GM23338 (cell line): ENCODE measurements at regions not wholly inside any gene's neighbourhood (a gene's known extent, or its start where the extent isn't known, plus 50 kb on each side); places are given as distances from the start of the nearest gene placed in this dataset.

ENCODE experiments used
- ATAC-seq: fragments of 200-7000 bp; cut with Tn5 transposase; 3 replicates; pipeline ENCODE4 v1.9.1; 2020
- DNase-seq: peaks from one replicate; pipeline ENCODE4 v3.0.0-alpha.2; 2015; ENCODE audit warnings: low spot score
- H2AFZ ChIP-seq: fragments of 200-600 bp; sonication (generic); 2 replicates; pipeline ENCODE4 v1.8.0; 2016; ENCODE audit warnings: antibody characterized with exemption, mild to moderate bottlenecking, moderate library complexity
- H3F3A ChIP-seq: fragments of 200-600 bp; sonication (generic); replicated peaks from 2 replicates; pipeline ENCODE4 v1.8.0; 2017; ENCODE audit warnings: antibody characterized with exemption, mixed run types, low read depth
- H3K27ac ChIP-seq: fragments of 200-600 bp; sonication (generic); 2 replicates; pipeline ENCODE4 v1.6.1; 2016; ENCODE audit warnings: low read depth
- H3K27me3 ChIP-seq: fragments of 200-600 bp; sonication (generic); 2 replicates; pipeline ENCODE4 v1.8.0; 2016; ENCODE audit warnings: mild to moderate bottlenecking, mixed run types, moderate library complexity; ENCODE audit not compliant: insufficient read depth
- H3K36me3 ChIP-seq: fragments of 200-600 bp; sonication (generic); 2 replicates; pipeline ENCODE4 v1.8.0; 2016; ENCODE audit warnings: mild to moderate bottlenecking; ENCODE audit not compliant: insufficient read depth
- H3K4me1 ChIP-seq: fragments of 200-600 bp; sonication (generic); 2 replicates; pipeline ENCODE4 v1.8.0; 2016; ENCODE audit warnings: mild to moderate bottlenecking, moderate library complexity; ENCODE audit not compliant: insufficient read depth
- H3K4me2 ChIP-seq: fragments of 200-600 bp; sonication (generic); 2 replicates; pipeline ENCODE4 v1.7.1; 2017; ENCODE audit warnings: mixed run types
- H3K4me3 ChIP-seq: fragments of 200-600 bp; sonication (generic); 2 replicates; pipeline ENCODE4 v1.6.1; 2016; ENCODE audit warnings: mixed run types
- H3K79me2 ChIP-seq: fragments of 200-600 bp; sonication (generic); replicated peaks from 2 replicates; pipeline ENCODE4 v1.8.0; 2017; ENCODE audit warnings: mild to moderate bottlenecking; ENCODE audit not compliant: insufficient read depth
- H3K9me2 ChIP-seq: fragments of 200-600 bp; sonication (generic); 2 replicates; pipeline ENCODE4 v1.8.0; 2017; ENCODE audit not compliant: insufficient read depth
- H4K20me1 ChIP-seq: fragments of 200-600 bp; sonication (generic); replicated peaks from 2 replicates; pipeline ENCODE4 v1.8.0; 2017; ENCODE audit warnings: mild to moderate bottlenecking; ENCODE audit not compliant: insufficient read depth
- H3K27ac Mint-ChIP-seq: 2 replicates; pipeline ENCODE4 v1.8.0; 2020; ENCODE audit warnings: inconsistent platforms, mild to moderate bottlenecking, moderate library complexity, mixed read lengths
- H3K27me3 Mint-ChIP-seq: 3 replicates; pipeline ENCODE4 v1.8.0; 2022; ENCODE audit warnings: low read depth, mild to moderate bottlenecking, moderate library complexity, mixed read lengths, inconsistent platforms; ENCODE audit not compliant: insufficient read depth, poor library complexity
- H3K36me3 Mint-ChIP-seq: 3 replicates; pipeline ENCODE4 v1.8.0; 2021; ENCODE audit warnings: low read depth, mild to moderate bottlenecking, inconsistent platforms, moderate library complexity, mixed read lengths
- H3K4me1 Mint-ChIP-seq: 3 replicates; pipeline ENCODE4 v1.8.0; 2020; ENCODE audit warnings: mild to moderate bottlenecking, inconsistent platforms, mixed read lengths
- H3K4me3 Mint-ChIP-seq: 3 replicates; pipeline ENCODE4 v1.8.0; 2021; ENCODE audit warnings: moderate library complexity, mild to moderate bottlenecking, inconsistent platforms, mixed read lengths
- H3K9me3 Mint-ChIP-seq: 3 replicates; pipeline ENCODE4 v1.8.0; 2020; ENCODE audit warnings: moderate library complexity, mild to moderate bottlenecking, inconsistent platforms, mixed read lengths
- CREB1 ChIP-seq: fragments of 250-450 bp; sonication (Bioruptor Pico); IDR thresholded peaks from 2 replicates; pipeline ENCODE4 v1.5.0; 2020; ENCODE audit warnings: low read depth, mild to moderate bottlenecking, moderate library complexity
- CTCF ChIP-seq, 2 experiments: fragments of 200-600 bp in 1 of 2; sonication (generic) in 1 of 2; conservative IDR thresholded peaks; 2 replicates each; pipeline versions ENCODE4 v1.5.1 to v1.6.1; 2016 to 2017; ENCODE audit warnings: antibody characterized with exemption in 2 of 2, low read depth in 2 of 2, mild to moderate bottlenecking in 2 of 2, moderate library complexity in 1 of 2
- EZH2phosphoT487 ChIP-seq: fragments of 200-600 bp; sonication (generic); IDR thresholded peaks from one replicate; pipeline ENCODE4 v1.8.1; 2018; ENCODE audit warnings: antibody characterized with exemption; ENCODE audit not compliant: unreplicated experiment
- JUNB ChIP-seq: IDR thresholded peaks from one replicate; pipeline ENCODE4 v1.6.1; 2016; ENCODE audit warnings: antibody characterized with exemption; ENCODE audit not compliant: unreplicated experiment
- REST ChIP-seq: IDR thresholded peaks from one replicate; pipeline ENCODE4 v1.6.1; 2018; ENCODE audit warnings: antibody characterized with exemption; ENCODE audit not compliant: unreplicated experiment
- STAT1 ChIP-seq: IDR thresholded peaks from one replicate; pipeline ENCODE4 v1.6.1; 2016; ENCODE audit warnings: antibody characterized with exemption; ENCODE audit not compliant: unreplicated experiment
- ZNF114 ChIP-seq: fragments of 250-450 bp; sonication (Bioruptor Pico); IDR thresholded peaks from 2 replicates; pipeline ENCODE4 v1.5.0; 2020; ENCODE audit warnings: mild to moderate bottlenecking, moderate library complexity
- ZNF462 ChIP-seq: fragments of 250-450 bp; sonication (Bioruptor Pico); IDR thresholded peaks from 2 replicates; pipeline ENCODE4 v1.5.0; 2020; ENCODE audit warnings: mild to moderate bottlenecking, moderate library complexity

GRCh38 chr2:236867441-236868260 is 218.0 kb upstream of the COPS8 start (continued):
- TF ChIP-seq REST (no peak), JUNB (no peak), ZNF114 (CRISPR knock-in tag) (no peak), EZH2phosphoT487 (no peak), CTCF (conservative IDR thresholded peaks at IDR 0.05; ENCODE audit: low read depth in 2 of 2) (no peak)

- H3K36me3 Mint-ChIP-seq, result peaks cover 12% of the 10 kb centered on the region; the same call in 2 of the 3 replicates
- DNase-seq, result no peak
- no peak overlapping the region for H3K27ac Mint-ChIP-seq
- Histone ChIP-seq H3K9me2 (peaks cover 9% of the 10 kb centered on the region; the same call in 1 of the 2 replicates), H3K79me2 (no peaks in the 10 kb centered on the region), H3K4me1 (peaks cover 8% of the 10 kb centered on the region; the same call in 1 of the 2 replicates), H3K27ac (no peak overlapping the region), H3F3A (no peaks in the 10 kb centered on the region), H2AFZ (no peak overlapping the region), H3K4me2 (no peak overlapping the region), H3K4me3 (no peak overlapping the region), H3K27me3 (no peaks in the 10 kb centered on the region), H4K20me1 (no peaks in the 10 kb centered on the region), H3K36me3 (no peaks in the 10 kb centered on the region)
- no peak for ATAC-seq
- peaks cover 17% of the 10 kb centered on the region for H3K9me3 Mint-ChIP-seq
- peaks cover 3% of the 10 kb centered on the region for H3K27me3 Mint-ChIP-seq
- no peak overlapping the region for H3K4me3 Mint-ChIP-seq
- peaks cover 9% of the 10 kb centered on the region for H3K4me1 Mint-ChIP-seq
- no peak for TF ChIP-seq EZH2phosphoT487
- no peak for TF ChIP-seq CTCF (conservative IDR thresholded peaks at IDR 0.05; ENCODE audit: low read depth in 2 of 2)
- TF ChIP-seq ZNF462 (CRISPR knock-in tag), result no peak
- no peak for TF ChIP-seq JUNB
- no peak for TF ChIP-seq CREB1
- no peak for TF ChIP-seq STAT1
Measured at GRCh38 chr2:236870370-236870769, 215.3 kb upstream of the COPS8 start.
